B cell (primary cell): ENCODE measurements at regions not wholly inside any gene's neighbourhood (a gene's known extent, or its start where the extent isn't known, plus 50 kb on each side); places are given as distances from the start of the nearest gene placed in this dataset.

ENCODE experiments used
- ATAC-seq: fragments of 200-7000 bp; cut with Tn5 transposase; one replicate; pipeline ENCODE4 v1.10.0; 2021; ENCODE audit warnings: low read depth, mild to moderate bottlenecking, moderate number of reproducible peaks, moderate library complexity
- CTCF ChIA-PET: fragments of 350-600 bp; sonication (Branson Sonifier 250); formaldehyde crosslinking; loops from one replicate; lab custom pipeline; 2021; ENCODE audit warnings: antibody characterized with exemption, inconsistent platforms; lab: Charles Lee
- POLR2A ChIA-PET: fragments of 350-600 bp; sonication (Branson Sonifier 250); formaldehyde crosslinking; loops from one replicate; lab custom pipeline; 2021; ENCODE audit warnings: antibody characterized with exemption; lab: Charles Lee
- DNase-seq: peaks from one replicate; pipeline ENCODE4 v3.0.0; 2013
- H2AFZ ChIP-seq: 2 replicates; pipeline ENCODE4 v1.6.1; 2012; ENCODE audit warnings: mild to moderate bottlenecking, low read depth, low read length; ENCODE audit not compliant: insufficient read depth, poor library complexity, severe bottlenecking
- H3K27ac ChIP-seq, 2 donors: 1 replicate in 1 of 2; 2 replicates in 1 of 2; pipeline ENCODE4 v1.5.1; 2012 to 2013; ENCODE audit warnings: low read length in 2 of 2, mild to moderate bottlenecking in 2 of 2, moderate library complexity in 1 of 2
- H3K27me3 ChIP-seq, 4 experiments: fragments of 200-600 bp in 1 of 4; sonication (generic) in 1 of 4; replicated peaks in 1 of 4; 1 replicate in 2 of 4; 2 replicates in 2 of 4; pipeline versions ENCODE4 v1.6.1 to v1.7.0; 2013 to 2016; ENCODE audit warnings: low read length in 3 of 4, mild to moderate bottlenecking in 2 of 4, mixed read lengths in 1 of 4, moderate library complexity in 1 of 4; ENCODE audit not compliant: insufficient read depth in 4 of 4, control insufficient read depth in 3 of 4; ENCODE audit errors: control extremely low read depth in 1 of 4
- H3K36me3 ChIP-seq, 2 experiments: replicated peaks in 1 of 2; 1 replicate in 1 of 2; 2 replicates in 1 of 2; pipeline versions ENCODE4 v1.6.1 to v1.7.1; 2013; ENCODE audit warnings: low read length in 1 of 2; ENCODE audit not compliant: insufficient read depth in 2 of 2, control insufficient read depth in 1 of 2; ENCODE audit errors: control extremely low read depth in 1 of 2, extremely low read depth in 1 of 2
- H3K4me1 ChIP-seq, 2 donors: fragments of 200-600 bp in 1 of 2; sonication (generic) in 1 of 2; 1 replicate in 1 of 2; 2 replicates in 1 of 2; pipeline versions ENCODE4 v1.5.1 to v1.6.1; 2013 to 2017; ENCODE audit warnings: low read length in 2 of 2; ENCODE audit not compliant: control insufficient read depth in 2 of 2, insufficient read depth in 2 of 2
- H3K4me2 ChIP-seq: replicated peaks from 2 replicates; pipeline ENCODE3; 2012; ENCODE audit warnings: mild to moderate bottlenecking, low read depth, low read length; ENCODE audit not compliant: poor library complexity, severe bottlenecking
- H3K4me3 ChIP-seq, 5 experiments: fragments of 200-600 bp in 1 of 5; sonication (generic) in 1 of 5; 1 replicate in 3 of 5; 2 replicates in 2 of 5; pipeline versions ENCODE4 v1.5.1 to v1.7.0; 2011 to 2016; ENCODE audit warnings: low read length in 4 of 5, mild to moderate bottlenecking in 4 of 5, low read depth in 2 of 5, control low read depth in 1 of 5, moderate library complexity in 1 of 5; ENCODE audit not compliant: insufficient read depth in 1 of 5; ENCODE audit errors: control extremely low read depth in 1 of 5, extremely low read depth in 1 of 5
- H3K79me2 ChIP-seq: fragments of 200-600 bp; sonication (generic); one replicate; pipeline ENCODE4 v1.6.0; 2016; ENCODE audit warnings: low read length; ENCODE audit not compliant: control insufficient read depth, insufficient read depth
- H3K9ac ChIP-seq: fragments of 200-600 bp; sonication (generic); 2 replicates; pipeline ENCODE4 v1.6.1; 2017; ENCODE audit warnings: mild to moderate bottlenecking, low read length, moderate library complexity
- H3K9me3 ChIP-seq, 3 donors: one replicate each; pipeline versions ENCODE4 v1.6.1 to v1.7.1; 2013; ENCODE audit warnings: low read length in 2 of 3; ENCODE audit not compliant: control insufficient read depth in 2 of 3, insufficient read depth in 1 of 3; ENCODE audit errors: control extremely low read depth in 1 of 3
- H4K20me1 ChIP-seq: 2 replicates; pipeline ENCODE4 v1.6.0; 2012; ENCODE audit warnings: mild to moderate bottlenecking, low read length; ENCODE audit not compliant: insufficient read depth, control insufficient read depth, poor library complexity, severe bottlenecking
- H3K27ac Mint-ChIP-seq: one replicate; pipeline ENCODE4 v1.8.0; 2021; ENCODE audit warnings: mixed read lengths
- H3K27me3 Mint-ChIP-seq: one replicate; pipeline ENCODE4 v1.8.0; 2021; ENCODE audit warnings: mixed read lengths
- H3K4me1 Mint-ChIP-seq: one replicate; pipeline ENCODE4 v1.8.0; 2021; ENCODE audit warnings: mixed read lengths
- H3K4me3 Mint-ChIP-seq: one replicate; pipeline ENCODE4 v1.8.0; 2021; ENCODE audit warnings: mixed read lengths
- H3K9me3 Mint-ChIP-seq: one replicate; pipeline ENCODE4 v1.8.0; 2022; ENCODE audit warnings: mixed read lengths; ENCODE audit not compliant: insufficient read depth
- EZH2 ChIP-seq: IDR thresholded peaks from 2 replicates; pipeline ENCODE4 v1.6.1; 2012; ENCODE audit warnings: borderline replicate concordance, low read depth, mild to moderate bottlenecking, moderate library complexity, low read length; ENCODE audit not compliant: insufficient read depth, poor library complexity, severe bottlenecking
- WGBS: methylation state at CpG from one replicate; pipeline ENCODE4 v1.1.5; 2013; ENCODE audit warnings: missing lambda C conversion rate; ENCODE audit not compliant: insufficient coverage; 5-methylcytosine and 5-hydroxymethylcytosine counted together
- intact Hi-C: fragments of 100-400 bp; cut with micrococcal nuclease; formaldehyde crosslinking; loops from one replicate; pipeline ENCODE4 v1.10.0; 2022
- TF ChIP-seq, protein P1 (sequence below): fragments of 200-600 bp; IDR thresholded peaks from one replicate; pipeline ENCODE4 v1.8.0; 2022; ENCODE audit warnings: antibody characterized with exemption, mild to moderate bottlenecking

DNA sequence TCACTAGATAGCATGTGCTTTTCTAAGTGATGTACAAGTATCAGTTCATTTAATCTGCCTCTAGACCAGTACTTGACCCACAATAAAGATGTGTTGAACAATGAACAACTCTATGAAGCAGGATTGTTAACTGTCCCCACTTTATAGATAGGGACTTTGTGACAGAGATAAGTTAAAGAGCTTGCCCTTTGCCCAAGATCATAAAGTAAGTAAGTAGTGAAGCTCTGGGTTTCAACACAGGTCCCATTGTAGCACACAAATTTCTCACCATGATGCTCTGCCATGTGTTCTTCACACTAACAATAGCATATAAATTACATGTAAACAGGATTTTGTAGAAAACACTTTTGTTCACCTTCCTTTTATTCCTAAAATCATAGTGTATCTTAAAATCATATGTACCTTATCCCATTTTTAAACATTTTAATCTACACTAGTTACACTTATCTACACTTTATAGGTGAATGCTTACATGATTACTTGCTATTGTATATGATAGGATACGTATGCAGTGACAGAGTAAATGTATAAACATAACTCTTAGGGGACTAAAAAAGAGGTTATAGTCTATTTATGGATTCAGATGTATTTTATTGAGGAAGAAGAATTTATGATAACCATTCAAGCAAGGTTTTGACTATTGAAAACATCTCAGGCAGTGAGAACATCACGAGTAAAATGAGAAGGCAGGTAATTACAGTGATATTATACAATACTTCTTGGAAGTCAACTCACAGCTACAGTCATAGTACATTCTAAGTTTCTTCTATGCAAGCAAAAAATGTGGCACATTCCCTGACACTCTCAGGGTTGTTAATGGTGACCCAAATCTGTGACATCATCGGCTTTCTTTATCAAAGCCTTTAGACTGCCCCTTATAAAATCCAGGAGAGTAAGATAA is 2275.1 kb downstream of the PCDH7 start:
- intact Hi-C loops, result no loop called here
- CTCF ChIA-PET, result no interaction called here
- ATAC-seq, result no peak
- no peak overlapping the region for H3K27ac ChIP-seq
- WGBS, result no CpG with 5 or more reads among the region's 3 CpGs
- Mint-ChIP-seq H3K27ac (no peak overlapping the region), H3K4me1 (no peaks in the 10 kb centered on the region), H3K4me3 (no peak overlapping the region), H3K27me3 (no peaks in the 10 kb centered on the region), H3K9me3 (no peaks in the 10 kb centered on the region)
- H3K36me3 ChIP-seq, result no peaks in the 10 kb centered on the region
- no peak overlapping the region for H3K4me2 ChIP-seq
- POLR2A ChIA-PET, result no interaction called here
- H3K27me3 ChIP-seq, result no peaks in the 10 kb centered on the region
- H3K4me1 ChIP-seq, result no peaks in the 10 kb centered on the region
- DNase-seq, result no peak
- H3K4me3 ChIP-seq, result no peak overlapping the region
- no peak overlapping the region for H3K9ac ChIP-seq
- H3K9me3 ChIP-seq, result no peaks in the 10 kb centered on the region
- TF ChIP-seq EZH2, result no peak
- TF ChIP-seq, protein P1, sequence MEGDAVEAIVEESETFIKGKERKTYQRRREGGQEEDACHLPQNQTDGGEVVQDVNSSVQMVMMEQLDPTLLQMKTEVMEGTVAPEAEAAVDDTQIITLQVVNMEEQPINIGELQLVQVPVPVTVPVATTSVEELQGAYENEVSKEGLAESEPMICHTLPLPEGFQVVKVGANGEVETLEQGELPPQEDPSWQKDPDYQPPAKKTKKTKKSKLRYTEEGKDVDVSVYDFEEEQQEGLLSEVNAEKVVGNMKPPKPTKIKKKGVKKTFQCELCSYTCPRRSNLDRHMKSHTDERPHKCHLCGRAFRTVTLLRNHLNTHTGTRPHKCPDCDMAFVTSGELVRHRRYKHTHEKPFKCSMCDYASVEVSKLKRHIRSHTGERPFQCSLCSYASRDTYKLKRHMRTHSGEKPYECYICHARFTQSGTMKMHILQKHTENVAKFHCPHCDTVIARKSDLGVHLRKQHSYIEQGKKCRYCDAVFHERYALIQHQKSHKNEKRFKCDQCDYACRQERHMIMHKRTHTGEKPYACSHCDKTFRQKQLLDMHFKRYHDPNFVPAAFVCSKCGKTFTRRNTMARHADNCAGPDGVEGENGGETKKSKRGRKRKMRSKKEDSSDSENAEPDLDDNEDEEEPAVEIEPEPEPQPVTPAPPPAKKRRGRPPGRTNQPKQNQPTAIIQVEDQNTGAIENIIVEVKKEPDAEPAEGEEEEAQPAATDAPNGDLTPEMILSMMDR, result no peak
- no peaks in the 10 kb centered on the region for H4K20me1 ChIP-seq
- no peaks in the 10 kb centered on the region for H3K79me2 ChIP-seq
- H2AFZ ChIP-seq, result no peak overlapping the region

DNA sequence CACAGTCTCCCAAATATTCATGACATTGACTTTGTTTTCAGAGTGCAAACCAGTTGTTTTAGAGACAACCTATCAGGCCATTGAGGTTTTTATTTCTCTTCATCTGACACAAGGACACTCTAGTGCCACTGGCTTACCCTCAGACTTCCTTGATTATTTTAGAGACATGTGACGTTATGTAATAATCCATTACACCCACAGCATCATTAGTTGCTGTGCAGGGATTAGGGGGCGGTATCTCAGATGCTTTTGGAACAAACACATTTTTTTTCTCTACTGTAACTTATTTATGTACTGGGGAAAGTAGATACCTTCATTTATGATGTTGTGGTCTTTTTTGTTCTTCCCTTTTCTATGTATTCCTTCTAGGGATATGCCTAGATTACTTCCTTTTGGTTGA is 2293.1 kb downstream of the PCDH7 start:
- Mint-ChIP-seq H3K27ac (no peak overlapping the region), H3K4me3 (no peak overlapping the region), H3K4me1 (no peaks in the 10 kb centered on the region), H3K9me3 (peaks cover 3% of the 10 kb centered on the region), H3K27me3 (no peaks in the 10 kb centered on the region)
- no peak overlapping the region for H3K9ac ChIP-seq
- DNase-seq (no peak), ATAC-seq (no peak)
- no peaks in the 10 kb centered on the region for H3K79me2 ChIP-seq
- peaks cover 0 to 3% (median 0%) of the 10 kb centered on the region in 3 donors for H3K9me3 ChIP-seq
- no CpG with 5 or more reads among the region's 2 CpGs for WGBS
- no peak overlapping the region for H3K27ac ChIP-seq
- H2AFZ ChIP-seq, result no peak overlapping the region
- CTCF ChIA-PET, result no interaction called here
- no peak for TF ChIP-seq EZH2
- TF ChIP-seq, protein P1, result no peak
- H3K36me3 ChIP-seq, result no peaks in the 10 kb centered on the region
- H3K27me3 ChIP-seq, result no peaks in the 10 kb centered on the region
- no peaks in the 10 kb centered on the region for H4K20me1 ChIP-seq
- intact Hi-C loops, result no loop called here
- no peak overlapping the region for H3K4me3 ChIP-seq
- no peaks in the 10 kb centered on the region for H3K4me1 ChIP-seq
- H3K4me2 ChIP-seq, result no peak overlapping the region
- POLR2A ChIA-PET, result no interaction called here
